Neural cell (in vitro differentiated cells): ENCODE measurements at regions not wholly inside any gene's neighbourhood (a gene's known extent, or its start where the extent isn't known, plus 50 kb on each side); places are given as distances from the start of the nearest gene placed in this dataset.
A peak's percentile ranks its signal among the peaks of the same experiment; 100 is the strongest.

Source experiments
- H2AFZ ChIP-seq: fragments of 200-600, 300-800 bp; sonication (generic), shearing (Covaris generic); 2 replicates; pipeline ENCODE4 v1.6.0; 2014; ENCODE audit warnings: low read depth, mild to moderate bottlenecking, antibody characterized with exemption, low read length, moderate library complexity
- H3F3A ChIP-seq: fragments of 200-600 bp; shearing (Covaris generic); 2 replicates; pipeline ENCODE4 v1.6.1; 2016; ENCODE audit warnings: mild to moderate bottlenecking, moderate library complexity, mixed read lengths, antibody characterized with exemption, low read length; ENCODE audit not compliant: insufficient read depth, poor library complexity, severe bottlenecking
- H3K27ac ChIP-seq: fragments of 200-600, 300-800 bp; sonication (generic), shearing (Covaris generic); 2 replicates; pipeline ENCODE4 v1.5.1; 2014; ENCODE audit warnings: mild to moderate bottlenecking, low read length, moderate library complexity
- H3K27me3 ChIP-seq: fragments of 300-800, 200-600 bp; sonication (generic), shearing (Covaris generic); 2 replicates; pipeline ENCODE4 v1.6.0; 2014; ENCODE audit warnings: mild to moderate bottlenecking, low read depth, low read length, moderate library complexity; ENCODE audit not compliant: insufficient read depth
- H3K36me3 ChIP-seq: fragments of 300-800, 200-600 bp; sonication (generic), shearing (Covaris generic); 2 replicates; pipeline ENCODE4 v1.5.1; 2014; ENCODE audit warnings: mild to moderate bottlenecking, antibody characterized with exemption, low read length, moderate library complexity; ENCODE audit not compliant: insufficient read depth
- H3K4me2 ChIP-seq: fragments of 300-800, 200-600 bp; sonication (generic), shearing (Covaris generic); 2 replicates; pipeline ENCODE4 v1.6.0; 2014; ENCODE audit warnings: mild to moderate bottlenecking, low read length
- H3K4me3 ChIP-seq: fragments of 300-800, 200-600 bp; sonication (generic), shearing (Covaris generic); 2 replicates; pipeline ENCODE4 v1.5.1; 2014; ENCODE audit warnings: mild to moderate bottlenecking, low read length, moderate library complexity
- H3K79me2 ChIP-seq: fragments of 200-600 bp; shearing (Covaris generic); replicated peaks from 2 replicates; pipeline ENCODE4 v1.6.0; 2014; ENCODE audit warnings: mild to moderate bottlenecking, low read length, moderate library complexity; ENCODE audit not compliant: insufficient read depth
- H3K9ac ChIP-seq: fragments of 300-800, 200-600 bp; sonication (generic), shearing (Covaris generic); 2 replicates; pipeline ENCODE4 v1.6.1; 2016; ENCODE audit warnings: mild to moderate bottlenecking, low read length, mixed read lengths
- H3K9me2 ChIP-seq: fragments of 200-600 bp; shearing (Covaris generic); 2 replicates; pipeline ENCODE4 v1.6.1; 2016; ENCODE audit warnings: mild to moderate bottlenecking, low read length, mixed read lengths; ENCODE audit not compliant: insufficient read depth
- H3K9me3 ChIP-seq: fragments of 200-600, 300-800 bp; sonication (generic), shearing (Covaris generic); 2 replicates; pipeline ENCODE4 v1.6.1; 2016; ENCODE audit warnings: mild to moderate bottlenecking, mixed run types, low read length, moderate library complexity, mixed read lengths
- H4K20me1 ChIP-seq: fragments of 200-600 bp; shearing (Covaris generic); 2 replicates; pipeline ENCODE4 v1.6.1; 2016; ENCODE audit warnings: mild to moderate bottlenecking, mixed run types; ENCODE audit not compliant: insufficient read depth
- CTCF ChIP-seq: fragments of 450-650 bp; IDR thresholded peaks from 2 replicates; pipeline ENCODE4 v1.5.1; 2014; ENCODE audit warnings: antibody characterized with exemption, mild to moderate bottlenecking, moderate library complexity; ENCODE audit not compliant: poor library complexity, severe bottlenecking
- EP300 ChIP-seq: fragments of 450-650 bp; conservative IDR thresholded peaks from 2 replicates; pipeline ENCODE4 v1.6.1; 2014; ENCODE audit warnings: antibody characterized with exemption, mild to moderate bottlenecking, moderate library complexity; ENCODE audit not compliant: poor library complexity, severe bottlenecking
- EZH2 ChIP-seq: fragments of 200-600, 300-800 bp; shearing (Covaris generic), sonication (generic); IDR thresholded peaks from 2 replicates; pipeline ENCODE4 v1.6.1; 2014; ENCODE audit warnings: antibody characterized with exemption, low read length, borderline replicate concordance, mild to moderate bottlenecking; ENCODE audit not compliant: insufficient read depth, poor library complexity, severe bottlenecking
- MXI1 ChIP-seq: fragments of 450-650 bp; conservative IDR thresholded peaks from 2 replicates; pipeline ENCODE4 v1.6.1; 2014; ENCODE audit warnings: antibody characterized with exemption, mild to moderate bottlenecking; ENCODE audit not compliant: poor library complexity, severe bottlenecking
- POLR2AphosphoS5 ChIP-seq: IDR thresholded peaks from 2 replicates; pipeline ENCODE4 v1.6.1; 2012
- RAD21 ChIP-seq: fragments of 450-650 bp; conservative IDR thresholded peaks from 2 replicates; pipeline ENCODE4 v1.6.1; 2014; ENCODE audit warnings: antibody characterized with exemption, mild to moderate bottlenecking, moderate library complexity
- REST ChIP-seq: IDR thresholded peaks from 2 replicates; pipeline ENCODE4 v1.6.1; 2012; ENCODE audit warnings: borderline replicate concordance
- SMC3 ChIP-seq: fragments of 450-650 bp; conservative IDR thresholded peaks from 2 replicates; pipeline ENCODE4 v1.6.1; 2014; ENCODE audit warnings: antibody characterized with exemption, mild to moderate bottlenecking, moderate library complexity; ENCODE audit not compliant: poor library complexity
- TAF1 ChIP-seq: IDR thresholded peaks from 2 replicates; pipeline ENCODE4 v1.6.1; 2012; ENCODE audit warnings: low read depth

GRCh38 chr2:49403637-49404036 is 249.3 kb upstream of the FSHR start:
- H3K4me2 ChIP-seq = peak overlapping the region; percentile 7
- H4K20me1 ChIP-seq = no peaks in the 10 kb centered on the region
- no peaks in the 10 kb centered on the region for H3K9me3 ChIP-seq
- H3K4me3 ChIP-seq = peak overlapping the region; percentile 42
- peak overlapping the region; percentile 62 for H3K27ac ChIP-seq
- H3K79me2 ChIP-seq = no peaks in the 10 kb centered on the region
- TF ChIP-seq RAD21 (no peak), CTCF (peak; percentile 45), REST (no peak), MXI1 (no peak), SMC3 (peak; percentile 39), POLR2AphosphoS5 (peak; percentile 66), EZH2 (no peak), TAF1 (no peak), EP300 (peak; percentile 70)
- H2AFZ ChIP-seq = peak overlapping the region; percentile 34
- H3F3A ChIP-seq = no peaks in the 10 kb centered on the region
- no peaks in the 10 kb centered on the region for H3K9me2 ChIP-seq
- peak overlapping the region; percentile 44 for H3K9ac ChIP-seq
- no peaks in the 10 kb centered on the region for H3K27me3 ChIP-seq
- no peaks in the 10 kb centered on the region for H3K36me3 ChIP-seq

GRCh38 chr2:49379406-49379805 is 225.1 kb upstream of the FSHR start:
- Histone ChIP-seq H3K9ac (no peak overlapping the region), H3F3A (no peaks in the 10 kb centered on the region), H2AFZ (no peak overlapping the region), H3K4me2 (no peak overlapping the region), H3K9me2 (no peaks in the 10 kb centered on the region), H3K27ac (no peak overlapping the region), H3K4me3 (no peak overlapping the region), H3K27me3 (no peaks in the 10 kb centered on the region), H4K20me1 (no peaks in the 10 kb centered on the region), H3K9me3 (peaks cover 3% of the 10 kb centered on the region), H3K36me3 (no peaks in the 10 kb centered on the region), H3K79me2 (no peaks in the 10 kb centered on the region)
- TF ChIP-seq TAF1 (no peak), EZH2 (no peak), CTCF (no peak), POLR2AphosphoS5 (no peak), EP300 (no peak), SMC3 (no peak), RAD21 (no peak), REST (no peak), MXI1 (no peak)
